Left hindlimb (tissue), 1 donor: ENCODE measurements at regions not wholly inside any gene's neighbourhood (a gene's known extent, or its start where the extent isn't known, plus 50 kb on each side); places are given as distances from the start of the nearest gene placed in this dataset.
A peak's percentile ranks its signal among the peaks of the same experiment; 100 is the strongest.

Experiments
- DNase-seq: peaks from one replicate; pipeline ENCODE4 v3.0.0-alpha.2; 2018

GRCh38 chr4:125975861-125976397 lies 661.2 kb downstream of the FAT4 start:
- DNase-seq: no peak

DNA sequence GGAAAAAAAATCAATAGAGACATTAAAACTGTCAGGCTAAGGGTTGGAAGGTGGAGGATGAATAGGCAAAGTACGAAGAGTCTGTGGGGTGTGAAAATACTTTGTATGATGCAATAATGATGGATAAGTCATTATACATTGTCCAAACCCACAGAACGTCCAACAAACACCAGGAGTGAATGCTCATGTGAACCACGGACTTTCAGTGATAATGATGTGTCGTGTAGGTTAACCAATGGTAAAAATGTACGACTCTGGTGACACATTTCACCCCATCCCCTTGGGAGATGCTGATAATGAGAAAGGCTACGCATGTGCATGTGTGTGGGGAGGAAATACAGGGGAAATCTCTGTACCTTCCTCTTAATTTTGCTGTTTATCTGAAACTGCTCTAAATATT lies 665.2 kb downstream of the FAT4 start:
- no peak for DNase-seq

DNA sequence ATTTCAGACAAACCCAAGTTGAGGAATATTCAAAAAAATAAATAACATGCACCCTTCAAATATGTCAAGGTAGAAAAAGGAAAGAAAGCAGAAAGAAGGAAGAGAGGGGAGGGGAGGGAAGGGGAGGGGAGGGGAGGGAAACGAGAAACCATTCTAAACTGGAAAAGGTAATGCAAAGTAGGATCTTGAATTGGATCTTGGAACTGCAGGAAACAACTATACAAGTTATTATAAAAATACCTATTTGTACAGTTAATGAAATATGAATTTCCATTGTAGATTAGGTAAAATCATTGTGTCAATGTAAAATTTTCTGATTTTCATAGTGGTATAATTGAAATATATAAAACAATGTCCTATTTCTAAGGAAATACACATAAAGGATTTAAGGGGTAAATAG lies 668.4 kb downstream of the FAT4 start:
- DNase-seq: no peak

GRCh38 chr4:125985856-125986255 lies 671.1 kb downstream of the FAT4 start:
- DNase-seq: no peak

GRCh38 chr4:125986307-125986706 lies 671.6 kb downstream of the FAT4 start:
- no peak for DNase-seq

GRCh38 chr4:125988464-125988863 lies 673.7 kb downstream of the FAT4 start:
- DNase-seq: no peak

- no peak for DNase-seq
Measured at GRCh38 chr4:125991398-125991797, 676.6 kb downstream of the FAT4 start.

- no peak for DNase-seq
Measured at GRCh38 chr4:125992891-125993290, 678.1 kb downstream of the FAT4 start.

DNA sequence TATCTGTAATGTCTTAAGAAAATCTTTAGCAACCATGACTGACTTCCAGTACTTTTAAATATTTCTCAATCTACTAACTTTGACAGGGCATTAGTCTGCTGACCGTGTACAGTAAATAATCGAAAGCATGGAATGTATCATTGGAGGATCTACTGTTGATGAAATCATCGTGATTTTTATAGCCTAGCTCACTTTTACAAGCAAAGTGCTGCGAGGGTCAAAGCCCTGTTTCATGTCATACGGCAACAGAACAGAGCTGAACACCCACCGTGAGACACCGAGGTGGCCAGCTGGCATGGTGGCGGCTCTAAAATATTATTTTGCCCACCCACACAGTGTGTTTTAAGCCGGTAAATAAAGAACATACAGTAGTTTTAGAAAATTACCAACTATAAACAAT lies 679.3 kb downstream of the FAT4 start:
- DNase-seq: no peak

DNA sequence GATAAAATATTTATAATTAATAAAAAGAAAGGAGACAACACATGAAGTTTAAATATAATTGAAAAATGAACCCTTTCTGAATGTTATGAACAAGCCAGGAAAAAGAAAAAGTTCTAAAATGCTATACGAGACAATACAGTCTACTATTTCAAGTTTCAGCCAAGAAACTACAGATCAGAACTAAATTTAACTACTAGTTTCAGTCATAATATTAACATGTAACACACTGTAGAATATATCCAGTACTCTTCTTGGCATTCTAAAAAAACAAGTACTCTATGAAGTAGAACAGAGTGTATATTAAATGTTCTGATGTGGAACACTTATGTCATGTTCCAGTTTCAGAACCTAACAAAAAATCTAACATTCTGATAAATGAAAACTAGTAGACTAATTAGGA lies 679.7 kb downstream of the FAT4 start:
- DNase-seq: no peak

DNA sequence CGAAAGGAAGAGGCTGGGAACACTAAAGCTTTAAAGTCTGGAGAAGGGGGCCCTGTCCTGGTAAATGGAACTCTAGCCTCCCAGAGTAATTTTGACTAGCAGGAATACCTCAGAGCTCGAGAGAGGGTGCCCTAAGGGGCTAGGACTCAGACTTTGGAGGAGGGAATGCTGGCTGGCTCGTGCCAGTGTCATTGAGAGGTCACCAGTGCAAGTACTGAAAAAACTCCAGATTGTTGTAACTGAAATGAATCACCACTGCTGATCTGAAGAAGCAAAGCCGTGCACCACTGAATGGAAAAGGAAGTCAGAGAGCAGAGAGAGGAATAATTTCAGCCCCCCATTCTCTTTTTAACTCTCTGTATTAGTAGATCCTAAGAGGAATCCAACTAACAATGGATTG lies 690.2 kb downstream of the FAT4 start:
- no peak for DNase-seq

- no peak for DNase-seq
Measured at GRCh38 chr4:126007142-126007541, 692.4 kb downstream of the FAT4 start.

- no peak for DNase-seq
Measured at GRCh38 chr4:126012691-126013290, 698.0 kb downstream of the FAT4 start.

- no peak for DNase-seq
Measured at GRCh38 chr4:126018274-126018673, 703.5 kb downstream of the FAT4 start.

- DNase-seq: no peak
Measured at GRCh38 chr4:126023896-126024295, 709.1 kb downstream of the FAT4 start.

- DNase-seq: no peak
Measured at GRCh38 chr4:126027601-126028000, 712.8 kb downstream of the FAT4 start.

- DNase-seq: no peak
Measured at GRCh38 chr4:126028876-126029275, 714.1 kb downstream of the FAT4 start.

DNA sequence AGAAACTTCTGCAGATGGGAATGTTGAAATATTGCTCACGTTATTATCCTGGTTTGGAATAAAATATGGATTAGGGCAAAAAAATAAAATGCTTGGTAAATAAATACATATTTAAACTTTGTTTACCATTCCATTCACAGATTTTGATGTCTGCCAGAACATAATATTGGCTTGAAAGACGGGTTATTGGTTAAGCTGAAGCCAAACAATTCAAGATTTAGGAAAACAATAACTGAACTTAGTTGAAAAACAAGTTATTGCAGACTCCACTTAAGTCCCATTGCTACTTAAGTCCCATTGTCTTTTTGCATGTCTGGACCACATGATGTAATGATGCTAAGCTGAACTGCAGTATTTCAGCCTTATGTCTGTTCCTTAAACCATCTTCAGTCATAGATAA lies 722.5 kb downstream of the FAT4 start:
- no peak for DNase-seq

DNA sequence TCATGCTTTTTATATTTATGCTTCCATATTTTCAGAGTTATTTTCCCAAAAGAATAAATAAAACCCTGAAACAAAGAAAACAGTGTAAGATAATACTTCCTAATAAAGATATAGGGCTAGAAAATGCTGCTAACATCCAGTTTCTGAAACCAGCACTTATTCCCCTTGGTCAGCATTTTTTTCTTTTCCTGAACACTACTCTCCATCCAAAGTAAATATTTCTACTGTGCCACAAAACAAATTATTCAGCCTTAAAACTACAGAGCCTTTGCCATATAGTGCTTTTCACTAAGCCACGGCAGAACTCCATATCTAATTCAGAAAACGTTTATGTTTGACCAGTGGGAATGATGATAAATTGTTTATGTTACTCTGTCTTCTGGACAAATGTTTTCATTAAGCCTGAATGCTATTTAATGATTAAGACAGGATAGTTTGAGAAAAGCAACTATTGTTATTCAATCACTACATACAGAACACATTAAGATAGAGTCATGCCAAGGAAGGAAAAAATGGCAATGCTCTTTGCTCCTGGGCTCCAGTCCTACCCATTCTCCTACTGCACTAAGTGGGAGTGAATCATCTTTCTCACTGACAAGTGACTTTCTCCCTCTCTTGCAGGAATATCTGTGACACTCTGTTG lies 723.9 kb downstream of the FAT4 start:
- DNase-seq: no peak

- no peak for DNase-seq
Measured at GRCh38 chr4:126046081-126046614, 731.4 kb downstream of the FAT4 start.

- DNase-seq: no peak
Measured at GRCh38 chr4:126047114-126047513, 732.4 kb downstream of the FAT4 start.

- peak; percentile 69 for DNase-seq
Measured at GRCh38 chr4:126051689-126052424, 737.1 kb downstream of the FAT4 start.

DNA sequence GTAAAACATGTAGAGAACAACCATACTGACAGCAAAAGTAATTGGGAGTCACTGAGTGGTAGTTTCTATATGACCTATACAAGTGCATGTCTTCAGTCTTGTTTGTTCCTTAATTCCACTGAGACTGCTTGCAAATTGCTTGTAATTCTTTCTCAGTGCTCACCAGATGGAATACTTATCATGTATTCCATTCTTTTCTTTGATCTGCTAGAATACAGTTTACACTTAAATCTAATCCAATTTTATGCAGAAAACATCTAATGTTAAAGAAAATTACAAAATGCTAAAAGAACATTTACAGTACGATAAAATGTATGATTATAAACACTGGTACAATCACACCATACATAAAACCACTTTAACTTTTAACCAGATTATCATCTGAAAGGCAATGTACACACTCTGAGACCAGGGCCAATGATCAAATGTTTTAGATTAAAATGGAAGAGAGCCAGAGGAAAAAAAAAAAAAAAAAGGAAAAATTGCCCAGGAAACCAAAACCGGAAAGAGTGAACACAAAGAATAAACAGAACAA lies 741.4 kb downstream of the FAT4 start:
- no peak for DNase-seq

DNA sequence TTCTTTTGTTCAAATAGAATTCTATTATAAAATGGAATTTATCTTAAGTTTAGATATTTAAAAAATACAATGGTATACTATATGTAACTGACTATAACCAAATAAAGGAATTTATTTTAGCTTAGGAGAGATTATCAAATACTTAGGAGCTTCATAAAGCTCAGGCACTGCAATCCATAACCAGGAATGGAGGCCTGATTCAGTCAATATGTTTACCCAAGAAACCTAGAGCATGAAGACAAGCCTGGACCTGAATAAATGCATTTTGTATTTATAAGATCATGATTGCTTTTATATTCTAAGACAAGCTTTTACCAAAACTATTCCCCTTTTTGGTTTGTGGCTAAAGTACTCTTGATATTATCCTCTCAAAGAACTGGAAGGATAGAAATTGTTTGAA lies 742.6 kb downstream of the FAT4 start:
- no peak for DNase-seq
